Esophagus muscularis mucosa (tissue), 3 donors: ENCODE measurements at regions not wholly inside any gene's neighbourhood (a gene's known extent, or its start where the extent isn't known, plus 50 kb on each side); places are given as distances from the start of the nearest gene placed in this dataset.

ENCODE experiments used
- POLR2A ChIP-seq: fragments of 450-650 bp; IDR thresholded peaks from one replicate; pipeline ENCODE4 v1.6.1; 2017; ENCODE audit warnings: antibody characterized with exemption, moderate library complexity, mild to moderate bottlenecking, low read depth
- POLR2AphosphoS5 ChIP-seq, 2 donors: sonication (generic); formaldehyde crosslinking; IDR thresholded peaks; one replicate each; pipeline ENCODE4 v1.6.1; 2017; ENCODE audit warnings: antibody characterized with exemption in 2 of 2
- TF ChIP-seq, protein P1 (sequence below), 3 experiments: fragments of 200-600 bp in 2 of 3; fragments of 450-650 bp in 1 of 3; sonication (generic) in 2 of 3; IDR thresholded peaks; one replicate each; pipeline ENCODE4 v1.5.1; 2017 to 2019; ENCODE audit warnings: antibody characterized with exemption in 3 of 3, mild to moderate bottlenecking in 2 of 3, moderate library complexity in 1 of 3

DNA sequence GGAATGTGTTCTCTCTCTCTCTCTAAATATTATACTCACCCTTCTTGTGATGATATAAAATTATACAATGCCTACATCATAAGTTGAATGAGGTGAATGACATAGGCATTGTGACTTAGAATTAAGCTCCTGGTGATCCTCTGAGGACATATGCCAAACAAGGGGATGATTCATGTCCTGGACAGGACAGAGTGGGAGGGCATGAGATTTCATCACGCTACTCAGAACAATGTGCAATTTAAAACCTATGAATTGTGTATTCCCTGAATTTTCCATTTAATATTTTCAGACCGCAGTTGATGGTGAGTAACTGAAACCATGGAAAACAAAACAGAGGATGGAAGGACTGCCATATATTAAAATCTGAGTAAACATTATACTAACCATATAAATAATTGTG is 782.2 kb upstream of the NUDT12 start:
- TF ChIP-seq, protein P1, sequence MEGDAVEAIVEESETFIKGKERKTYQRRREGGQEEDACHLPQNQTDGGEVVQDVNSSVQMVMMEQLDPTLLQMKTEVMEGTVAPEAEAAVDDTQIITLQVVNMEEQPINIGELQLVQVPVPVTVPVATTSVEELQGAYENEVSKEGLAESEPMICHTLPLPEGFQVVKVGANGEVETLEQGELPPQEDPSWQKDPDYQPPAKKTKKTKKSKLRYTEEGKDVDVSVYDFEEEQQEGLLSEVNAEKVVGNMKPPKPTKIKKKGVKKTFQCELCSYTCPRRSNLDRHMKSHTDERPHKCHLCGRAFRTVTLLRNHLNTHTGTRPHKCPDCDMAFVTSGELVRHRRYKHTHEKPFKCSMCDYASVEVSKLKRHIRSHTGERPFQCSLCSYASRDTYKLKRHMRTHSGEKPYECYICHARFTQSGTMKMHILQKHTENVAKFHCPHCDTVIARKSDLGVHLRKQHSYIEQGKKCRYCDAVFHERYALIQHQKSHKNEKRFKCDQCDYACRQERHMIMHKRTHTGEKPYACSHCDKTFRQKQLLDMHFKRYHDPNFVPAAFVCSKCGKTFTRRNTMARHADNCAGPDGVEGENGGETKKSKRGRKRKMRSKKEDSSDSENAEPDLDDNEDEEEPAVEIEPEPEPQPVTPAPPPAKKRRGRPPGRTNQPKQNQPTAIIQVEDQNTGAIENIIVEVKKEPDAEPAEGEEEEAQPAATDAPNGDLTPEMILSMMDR (IDR thresholded peaks at IDR 0.05), result no peak
- no peak for TF ChIP-seq POLR2AphosphoS5 (IDR thresholded peaks at IDR 0.05)
- TF ChIP-seq POLR2A, result no peak
